ENCODE measurements at regions not wholly inside any gene's neighbourhood (a gene's known extent, or its start where the extent isn't known, plus 50 kb on each side); places are given as distances from the start of the nearest gene placed in this dataset.

GRCh38 chr14:83912032-83912642 lies 1617.8 kb upstream of the FLRT2 start:
- ATAC-seq (no peak), DNase-seq (ENCODE audit: low read depth in 1 of 2, low spot score in 1 of 2) (no peak), FAIRE-seq (no peak)
- Histone ChIP-seq H3K4me3 (no peak overlapping the region), H3K4me2 (no peak overlapping the region), H3K27ac (no peak overlapping the region), H3K9me3 (no peaks in the 10 kb centered on the region; the same call in 2 of the 3 replicates), H3K4me1 (no peaks in the 10 kb centered on the region)
- 5% methylated on average over 1 of the region's 1 CpG for WGBS (ENCODE audit: missing lambda C conversion rate)
- POLR2A ChIA-PET = no interaction called here
- TF ChIP-seq BHLHE40 (IDR thresholded peaks at IDR 0.05; ENCODE audit: low read depth, low read length) (no peak), ZSCAN20 (CRISPR knock-in tag; IDR thresholded peaks at IDR 0.05) (no peak), TFCP2L1 (CRISPR knock-in tag; IDR thresholded peaks at IDR 0.05) (no peak), MAZ (IDR thresholded peaks at IDR 0.05; ENCODE audit: borderline replicate concordance, low read depth, low read length) (no peak), HEYL (CRISPR knock-in tag; IDR thresholded peaks at IDR 0.05) (no peak), KDM1A (IDR thresholded peaks at IDR 0.05; ENCODE audit: low read depth) (no peak), FOSL2 (IDR thresholded peaks at IDR 0.05) (no peak), FOSL2 (CRISPR knock-in tag; IDR thresholded peaks at IDR 0.05) (no peak), NPAS2 (CRISPR knock-in tag; IDR thresholded peaks at IDR 0.05; ENCODE audit: borderline replicate concordance) (no peak), ESRRA (IDR thresholded peaks at IDR 0.05; ENCODE audit: borderline replicate concordance, low read length) (no peak), HDAC2 (IDR thresholded peaks at IDR 0.05) (no peak)
- CTCF ChIA-PET = no interaction called here

- H3K4me2 ChIP-seq = no peak overlapping the region
- no peaks in the 10 kb centered on the region for H3K4me1 ChIP-seq
- CTCF ChIA-PET = no interaction called here
- TF ChIP-seq EHMT2 (IDR thresholded peaks at IDR 0.05; ENCODE audit: low read depth) (no peak), CHD4 (IDR thresholded peaks at IDR 0.05; ENCODE audit: borderline replicate concordance) (no peak), MAX (IDR thresholded peaks at IDR 0.05) (no peak), USF2 (IDR thresholded peaks at IDR 0.05) (no peak), KDM1A (IDR thresholded peaks at IDR 0.05; ENCODE audit: low read depth) (no peak), FOSL2 (IDR thresholded peaks at IDR 0.05) (no peak), FOSL2 (CRISPR knock-in tag; IDR thresholded peaks at IDR 0.05) (no peak), FOXS1 (CRISPR knock-in tag; IDR thresholded peaks at IDR 0.05) (no peak), MAFK (IDR thresholded peaks at IDR 0.05; ENCODE audit: partially characterized antibody) (no peak), HOXB5 (CRISPR knock-in tag; IDR thresholded peaks at IDR 0.05) (no peak), CTCF (IDR thresholded peaks at IDR 0.05) (no peak), FOSB (CRISPR knock-in tag; IDR thresholded peaks at IDR 0.05) (no peak), HMGXB4 (CRISPR knock-in tag; IDR thresholded peaks at IDR 0.05; ENCODE audit: borderline replicate concordance) (no peak), CBX8 (IDR thresholded peaks at IDR 0.05) (no peak), CHD2 (IDR thresholded peaks at IDR 0.05; ENCODE audit: low read length, partially characterized antibody) (no peak), GATA3 (IDR thresholded peaks at IDR 0.05; ENCODE audit: borderline replicate concordance) (no peak), HEYL (CRISPR knock-in tag; IDR thresholded peaks at IDR 0.05) (no peak), MYC (IDR thresholded peaks at IDR 0.05; ENCODE audit: borderline replicate concordance, low read length) (no peak)
- POLR2A ChIA-PET = no interaction called here
- ATAC-seq (no peak), FAIRE-seq (no peak), DNase-seq (ENCODE audit: low read depth in 1 of 2, low spot score in 1 of 2) (no peak)
- H3K27ac ChIP-seq = no peak overlapping the region
- H3K4me3 ChIP-seq = no peak overlapping the region
- WGBS (ENCODE audit: missing lambda C conversion rate) = 0% methylated on average over 1 of the region's 1 CpG
- H3K9me3 ChIP-seq = peaks cover 2% of the 10 kb centered on the region; the same call in 1 of the 3 replicates
These were observed 1616.5 kb upstream of the FLRT2 start for GRCh38 chr14:83913476-83913875.
